ENCODE measurements at regions not wholly inside any gene's neighbourhood (a gene's known extent, or its start where the extent isn't known, plus 50 kb on each side); places are given as distances from the start of the nearest gene placed in this dataset.

GRCh38 chr10:105963334-105963884, 1201.1 kb downstream of the SORCS1 start:
- ChIA-PET CTCF (no interaction called here), POLR2A (no interaction called here)
- H3K4me2 ChIP-seq (replicated peaks; ENCODE audit: low read depth, low read length, poor library complexity, severe bottlenecking): no peak overlapping the region
- H3K27ac ChIP-seq (ENCODE audit: low read length in 2 of 2): no peak overlapping the region
- ATAC-seq (ENCODE audit: low read depth) (no peak), DNase-seq (no peak)
- no CpG with 5 or more reads among the region's 1 CpG for WGBS (ENCODE audit: insufficient coverage)
- Mint-ChIP-seq H3K4me1 (no peaks in the 10 kb centered on the region), H3K4me3 (no peak overlapping the region), H3K27me3 (no peaks in the 10 kb centered on the region), H3K27ac (no peak overlapping the region), H3K9me3 (ENCODE audit: insufficient read depth) (no peaks in the 10 kb centered on the region)
- H3K27me3 ChIP-seq (replicated peaks in 1 of 4; ENCODE audit: control extremely low read depth in 1 of 4, control insufficient read depth in 3 of 4, insufficient read depth in 4 of 4, low read length in 3 of 4): no peaks in the 10 kb centered on the region
- H3K9ac ChIP-seq (ENCODE audit: low read length): no peak overlapping the region
- TF ChIP-seq CTCF (IDR thresholded peaks at IDR 0.05) (no peak), EZH2 (IDR thresholded peaks at IDR 0.05; ENCODE audit: borderline replicate concordance, insufficient read depth, low read depth, low read length, poor library complexity, severe bottlenecking) (no peak)
- H4K20me1 ChIP-seq (ENCODE audit: control insufficient read depth, insufficient read depth, low read length, poor library complexity, severe bottlenecking): no peaks in the 10 kb centered on the region
- no peaks in the 10 kb centered on the region for H3K36me3 ChIP-seq (replicated peaks in 1 of 2; ENCODE audit: control extremely low read depth in 1 of 2, control insufficient read depth in 1 of 2, extremely low read depth in 1 of 2, insufficient read depth in 2 of 2, low read length in 1 of 2)
- intact Hi-C loops (cut with micrococcal nuclease): no loop called here
- no peak overlapping the region for H2AFZ ChIP-seq (ENCODE audit: insufficient read depth, low read depth, low read length, poor library complexity, severe bottlenecking)
- H3K4me3 ChIP-seq (ENCODE audit: control extremely low read depth in 1 of 5, extremely low read depth in 1 of 5, insufficient read depth in 1 of 5, low read depth in 2 of 5, low read length in 4 of 5): no peak overlapping the region
- H3K9me3 ChIP-seq (ENCODE audit: control extremely low read depth in 1 of 3, control insufficient read depth in 2 of 3, insufficient read depth in 1 of 3, low read length in 2 of 3): no peaks in the 10 kb centered on the region
- no peaks in the 10 kb centered on the region for H3K4me1 ChIP-seq (ENCODE audit: control insufficient read depth in 2 of 2, insufficient read depth in 2 of 2, low read length in 2 of 2)
- no peaks in the 10 kb centered on the region for H3K79me2 ChIP-seq (ENCODE audit: control insufficient read depth, insufficient read depth, low read length)

GRCh38 chr10:105956550-105956949, 1208.0 kb downstream of the SORCS1 start:
- H4K20me1 ChIP-seq (ENCODE audit: control insufficient read depth, insufficient read depth, low read length, poor library complexity, severe bottlenecking): no peaks in the 10 kb centered on the region
- H3K4me2 ChIP-seq (replicated peaks; ENCODE audit: low read depth, low read length, poor library complexity, severe bottlenecking): no peak overlapping the region
- Mint-ChIP-seq H3K4me1 (peaks cover 2% of the 10 kb centered on the region), H3K27me3 (no peaks in the 10 kb centered on the region), H3K4me3 (no peak overlapping the region), H3K9me3 (ENCODE audit: insufficient read depth) (no peaks in the 10 kb centered on the region), H3K27ac (no peak overlapping the region)
- H3K9ac ChIP-seq (ENCODE audit: low read length): no peak overlapping the region
- intact Hi-C loops (cut with micrococcal nuclease): no loop called here
- H3K4me1 ChIP-seq (ENCODE audit: control insufficient read depth in 2 of 2, insufficient read depth in 2 of 2, low read length in 2 of 2): no peaks in the 10 kb centered on the region
- DNase-seq (no peak), ATAC-seq (ENCODE audit: low read depth) (no peak)
- TF ChIP-seq CTCF (IDR thresholded peaks at IDR 0.05) (no peak), EZH2 (IDR thresholded peaks at IDR 0.05; ENCODE audit: borderline replicate concordance, insufficient read depth, low read depth, low read length, poor library complexity, severe bottlenecking) (no peak)
- CTCF ChIA-PET: no interaction called here
- H2AFZ ChIP-seq (ENCODE audit: insufficient read depth, low read depth, low read length, poor library complexity, severe bottlenecking): no peak overlapping the region
- H3K27me3 ChIP-seq (replicated peaks in 1 of 4; ENCODE audit: control extremely low read depth in 1 of 4, control insufficient read depth in 3 of 4, insufficient read depth in 4 of 4, low read length in 3 of 4): no peaks in the 10 kb centered on the region
- H3K79me2 ChIP-seq (ENCODE audit: control insufficient read depth, insufficient read depth, low read length): no peaks in the 10 kb centered on the region
- no peak overlapping the region for H3K27ac ChIP-seq (ENCODE audit: low read length in 2 of 2)
- no peaks in the 10 kb centered on the region for H3K36me3 ChIP-seq (replicated peaks in 1 of 2; ENCODE audit: control extremely low read depth in 1 of 2, control insufficient read depth in 1 of 2, extremely low read depth in 1 of 2, insufficient read depth in 2 of 2, low read length in 1 of 2)
- POLR2A ChIA-PET: no interaction called here
- H3K9me3 ChIP-seq (ENCODE audit: control extremely low read depth in 1 of 3, control insufficient read depth in 2 of 3, insufficient read depth in 1 of 3, low read length in 2 of 3): no peaks in the 10 kb centered on the region
- no peak overlapping the region for H3K4me3 ChIP-seq (ENCODE audit: control extremely low read depth in 1 of 5, extremely low read depth in 1 of 5, insufficient read depth in 1 of 5, low read depth in 2 of 5, low read length in 4 of 5)
- no CpG with 5 or more reads among the region's 1 CpG for WGBS (ENCODE audit: insufficient coverage)

All from B cell (primary cell).